H9 (cell line): ENCODE measurements at regions not wholly inside any gene's neighbourhood (a gene's known extent, or its start where the extent isn't known, plus 50 kb on each side); places are given as distances from the start of the nearest gene placed in this dataset.

Experiments used
- DNase-seq: peaks from one replicate; pipeline ENCODE4 v3.0.0-alpha.2; 2017
- H2AFZ ChIP-seq: one replicate; pipeline ENCODE4 v1.6.1; 2013; ENCODE audit warnings: mild to moderate bottlenecking, low read length, control low read depth, moderate library complexity
- H2AK5ac ChIP-seq: 2 replicates; pipeline ENCODE4 v1.6.1; 2013; ENCODE audit warnings: low read length, control low read depth, mixed read lengths; ENCODE audit not compliant: insufficient read length
- H2BK120ac ChIP-seq: one replicate; pipeline ENCODE4 v1.6.1; 2013; ENCODE audit warnings: low read depth, mild to moderate bottlenecking, low read length, control low read depth, inconsistent platforms; ENCODE audit not compliant: poor library complexity, severe bottlenecking
- H2BK12ac ChIP-seq: 2 replicates; pipeline ENCODE4 v1.6.1; 2013; ENCODE audit warnings: low read length, control low read depth, mixed read lengths, low read depth; ENCODE audit not compliant: insufficient read length
- H2BK15ac ChIP-seq: 2 replicates; pipeline ENCODE4 v1.6.1; 2013; ENCODE audit warnings: low read depth, low read length, control low read depth
- H2BK20ac ChIP-seq: one replicate; pipeline ENCODE4 v1.6.1; 2013; ENCODE audit warnings: low read depth, mild to moderate bottlenecking, low read length, control low read depth, inconsistent platforms; ENCODE audit not compliant: poor library complexity, severe bottlenecking
- H2BK5ac ChIP-seq: 2 replicates; pipeline ENCODE4 v1.6.1; 2013; ENCODE audit warnings: low read length, control low read depth, mixed read lengths; ENCODE audit not compliant: insufficient read length
- H3K14ac ChIP-seq: 2 replicates; pipeline ENCODE4 v1.6.1; 2013; ENCODE audit warnings: low read length, control low read depth; ENCODE audit not compliant: insufficient read depth
- H3K18ac ChIP-seq: 2 replicates; pipeline ENCODE4 v1.6.1; 2013; ENCODE audit warnings: low read depth, mild to moderate bottlenecking, mixed read lengths, low read length, control low read depth; ENCODE audit not compliant: insufficient read length
- H3K23ac ChIP-seq: 2 replicates; pipeline ENCODE4 v1.6.1; 2013; ENCODE audit warnings: low read length, control low read depth, mixed read lengths, low read depth; ENCODE audit not compliant: insufficient read length
- H3K23me2 ChIP-seq: 2 replicates; pipeline ENCODE4 v1.6.1; 2013; ENCODE audit warnings: low read depth, mild to moderate bottlenecking, mixed read lengths, low read length, control low read depth; ENCODE audit not compliant: insufficient read length, poor library complexity, severe bottlenecking
- H3K27ac ChIP-seq: 2 replicates; pipeline ENCODE4 v1.5.1; 2013; ENCODE audit warnings: low read length, control low read depth, mixed read lengths, low read depth; ENCODE audit not compliant: insufficient read length
- H3K27me3 ChIP-seq: 2 replicates; pipeline ENCODE4 v1.6.1; 2013; ENCODE audit warnings: low read length, control low read depth, inconsistent platforms; ENCODE audit not compliant: insufficient read depth
- H3K4ac ChIP-seq: 2 replicates; pipeline ENCODE4 v1.6.1; 2013; ENCODE audit warnings: low read depth, mild to moderate bottlenecking, control low read depth, inconsistent platforms, low read length, moderate library complexity
- H3K4me1 ChIP-seq: 2 replicates; pipeline ENCODE4 v1.6.1; 2013; ENCODE audit warnings: low read length, control low read depth, inconsistent platforms; ENCODE audit not compliant: insufficient read depth
- H3K4me2 ChIP-seq: 2 replicates; pipeline ENCODE4 v1.6.1; 2013; ENCODE audit warnings: low read length, control low read depth, mixed read lengths; ENCODE audit not compliant: insufficient read length, insufficient read depth
- H3K56ac ChIP-seq: 2 replicates; pipeline ENCODE4 v1.6.1; 2013; ENCODE audit warnings: low read depth, mild to moderate bottlenecking, mixed read lengths, low read length, control low read depth; ENCODE audit not compliant: insufficient read length
- H3K79me1 ChIP-seq: 2 replicates; pipeline ENCODE4 v1.6.1; 2013; ENCODE audit warnings: low read depth, mild to moderate bottlenecking, moderate library complexity, low read length, control low read depth, inconsistent platforms; ENCODE audit not compliant: insufficient read depth, poor library complexity, severe bottlenecking
- H3K79me2 ChIP-seq: 2 replicates; pipeline ENCODE4 v1.6.1; 2013; ENCODE audit warnings: low read length, control low read depth, inconsistent platforms; ENCODE audit not compliant: insufficient read depth
- H3K9ac ChIP-seq: 2 replicates; pipeline ENCODE4 v1.6.1; 2013; ENCODE audit warnings: low read length, control low read depth, mixed read lengths; ENCODE audit not compliant: insufficient read length; ENCODE audit errors: extremely low read depth
- H3K9me3 ChIP-seq: one replicate; pipeline ENCODE4 v1.6.1; 2013; ENCODE audit warnings: low read depth, low read length, inconsistent platforms; ENCODE audit not compliant: control insufficient read depth
- H3T11ph ChIP-seq: one replicate; pipeline ENCODE4 v1.6.1; 2013; ENCODE audit warnings: mild to moderate bottlenecking, low read length, control low read depth, inconsistent platforms
- H4K20me1 ChIP-seq: one replicate; pipeline ENCODE4 v1.6.1; 2013; ENCODE audit not compliant: control insufficient read depth, insufficient read length, insufficient read depth
- H4K5ac ChIP-seq: 2 replicates; pipeline ENCODE4 v1.6.1; 2013; ENCODE audit warnings: low read depth, mild to moderate bottlenecking, mixed read lengths, low read length, control low read depth; ENCODE audit not compliant: insufficient read length
- H4K8ac ChIP-seq: replicated peaks from 2 replicates; pipeline ENCODE4 v1.6.1; 2013; ENCODE audit warnings: low read length, control low read depth, mixed read lengths, low read depth; ENCODE audit not compliant: insufficient read length
- H4K91ac ChIP-seq: 2 replicates; pipeline ENCODE4 v1.6.1; 2013; ENCODE audit warnings: low read depth, mild to moderate bottlenecking, moderate library complexity, mixed read lengths, low read length, control low read depth; ENCODE audit not compliant: insufficient read length
- H3K27ac Mint-ChIP-seq, 3 experiments: 2 replicates in 2 of 3; 3 replicates in 1 of 3; pipeline ENCODE4 v1.8.0; 2020 to 2021; ENCODE audit warnings: mixed read lengths in 3 of 3, mild to moderate bottlenecking in 1 of 3, moderate library complexity in 1 of 3
- H3K27me3 Mint-ChIP-seq: 2 replicates; pipeline ENCODE4 v1.8.0; 2021; ENCODE audit warnings: low read depth, mild to moderate bottlenecking, moderate library complexity, mixed read lengths
- H3K36me3 Mint-ChIP-seq, 3 experiments: 2 replicates in 2 of 3; 3 replicates in 1 of 3; pipeline ENCODE4 v1.8.0; 2020 to 2021; ENCODE audit warnings: low read depth in 3 of 3, mixed read lengths in 3 of 3; ENCODE audit not compliant: insufficient read depth in 1 of 3
- H3K4me1 Mint-ChIP-seq, 2 experiments: 2 replicates each; pipeline ENCODE4 v1.8.0; 2020; ENCODE audit warnings: mixed read lengths in 2 of 2
- H3K4me3 Mint-ChIP-seq, 2 experiments: 2 replicates in 1 of 2; 3 replicates in 1 of 2; pipeline ENCODE4 v1.8.0; 2020 to 2021; ENCODE audit warnings: mild to moderate bottlenecking in 2 of 2, mixed read lengths in 2 of 2, moderate library complexity in 1 of 2
- H3K9me3 Mint-ChIP-seq, 2 experiments: 2 replicates in 1 of 2; 3 replicates in 1 of 2; pipeline ENCODE4 v1.8.0; 2020; ENCODE audit warnings: mild to moderate bottlenecking in 2 of 2, mixed read lengths in 2 of 2, moderate library complexity in 1 of 2
- WGBS: extraction: QIAGEN DNeasy Blood & Tissue Kit; methylation state at CpG from one replicate; pipeline ENCODE4 v1.1.7; 2013; ENCODE audit warnings: missing lambda C conversion rate, low lambda C conversion rate, mixed read lengths; ENCODE audit not compliant: insufficient read length; ENCODE audit errors: extremely low coverage; 5-methylcytosine and 5-hydroxymethylcytosine counted together
- TF ChIP-seq, protein P1 (sequence below): fragments of 200-600 bp; sonication (generic); conservative IDR thresholded peaks from 3 replicates; pipeline ENCODE4 v1.8.0; 2021; ENCODE audit warnings: antibody characterized with exemption, mild to moderate bottlenecking

DNA sequence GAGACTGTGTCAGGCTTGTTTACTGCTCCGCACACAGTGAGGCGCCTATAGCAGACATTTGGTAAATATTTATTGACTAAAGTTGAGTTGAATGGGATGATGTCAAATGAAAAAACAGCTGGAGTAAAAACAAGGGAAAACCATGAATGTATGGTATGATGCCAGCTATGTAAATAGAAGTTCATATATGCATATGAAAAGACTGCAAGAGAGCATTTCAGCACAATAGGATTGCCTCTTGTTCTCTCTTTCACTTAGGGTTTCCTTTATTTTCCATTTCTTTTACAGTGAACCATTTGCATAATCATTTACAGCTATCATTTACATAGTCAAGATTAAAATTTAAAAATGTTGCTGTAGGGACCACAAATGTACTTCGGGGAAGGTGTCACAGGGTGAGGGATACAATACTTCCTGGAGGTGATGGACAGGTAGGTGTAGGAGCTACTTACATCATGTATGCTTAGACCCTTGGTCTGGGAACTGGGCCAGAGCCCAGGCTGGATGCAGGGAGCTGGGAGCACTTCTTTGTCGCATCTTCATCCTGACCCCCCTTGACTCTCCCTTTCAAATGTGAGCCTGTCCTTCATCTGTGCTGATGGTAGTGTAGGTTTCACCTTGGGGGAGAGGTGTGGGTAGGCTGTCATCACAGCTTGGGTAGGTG, 113.3 kb downstream of the UTP18 start:
- H2BK15ac ChIP-seq: no peak overlapping the region
- H3K14ac ChIP-seq: no peak overlapping the region
- Mint-ChIP-seq H3K4me1 (peaks cover 36% of the 10 kb centered on the region in 2 experiments), H3K4me3 (peak overlapping the region in 1 of 2 experiments; percentile 50; a peak in 2 of 5 replicates), H3K27ac (peak overlapping the region; percentile 63 to 98 (median 95)), H3K27me3 (peaks cover 2% of the 10 kb centered on the region), H3K9me3 (peaks cover 4% of the 10 kb centered on the region in 2 experiments; a peak in 4 of 5 replicates), H3K36me3 (peaks cover 0 to 9% (median 0%) of the 10 kb centered on the region in 3 experiments; a peak in 3 of 7 replicates)
- peak; percentile 52 for DNase-seq
- no peak overlapping the region for H3K9ac ChIP-seq
- TF ChIP-seq, protein P1, sequence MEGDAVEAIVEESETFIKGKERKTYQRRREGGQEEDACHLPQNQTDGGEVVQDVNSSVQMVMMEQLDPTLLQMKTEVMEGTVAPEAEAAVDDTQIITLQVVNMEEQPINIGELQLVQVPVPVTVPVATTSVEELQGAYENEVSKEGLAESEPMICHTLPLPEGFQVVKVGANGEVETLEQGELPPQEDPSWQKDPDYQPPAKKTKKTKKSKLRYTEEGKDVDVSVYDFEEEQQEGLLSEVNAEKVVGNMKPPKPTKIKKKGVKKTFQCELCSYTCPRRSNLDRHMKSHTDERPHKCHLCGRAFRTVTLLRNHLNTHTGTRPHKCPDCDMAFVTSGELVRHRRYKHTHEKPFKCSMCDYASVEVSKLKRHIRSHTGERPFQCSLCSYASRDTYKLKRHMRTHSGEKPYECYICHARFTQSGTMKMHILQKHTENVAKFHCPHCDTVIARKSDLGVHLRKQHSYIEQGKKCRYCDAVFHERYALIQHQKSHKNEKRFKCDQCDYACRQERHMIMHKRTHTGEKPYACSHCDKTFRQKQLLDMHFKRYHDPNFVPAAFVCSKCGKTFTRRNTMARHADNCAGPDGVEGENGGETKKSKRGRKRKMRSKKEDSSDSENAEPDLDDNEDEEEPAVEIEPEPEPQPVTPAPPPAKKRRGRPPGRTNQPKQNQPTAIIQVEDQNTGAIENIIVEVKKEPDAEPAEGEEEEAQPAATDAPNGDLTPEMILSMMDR: no peak
- no peaks in the 10 kb centered on the region for H4K20me1 ChIP-seq
- H3K27ac ChIP-seq: peak overlapping the region; percentile 64
- H3T11ph ChIP-seq: no peak overlapping the region
- no peak overlapping the region for H3K4me2 ChIP-seq
- no peak overlapping the region for H3K4ac ChIP-seq
- no peak overlapping the region for H3K56ac ChIP-seq
- no peak overlapping the region for H2BK120ac ChIP-seq
- H4K91ac ChIP-seq: no peak overlapping the region
- H3K18ac ChIP-seq: no peak overlapping the region
- H2AK5ac ChIP-seq: no peak overlapping the region
- H2BK20ac ChIP-seq: no peak overlapping the region
- H3K23ac ChIP-seq: no peak overlapping the region
- H4K8ac ChIP-seq: no peak overlapping the region
- peaks cover 7% of the 10 kb centered on the region; the same call in 1 of the 2 replicates for H3K4me1 ChIP-seq
- no peaks in the 10 kb centered on the region for H3K9me3 ChIP-seq
- WGBS: no CpG with 5 or more reads among the region's 4 CpGs
- H2BK12ac ChIP-seq: no peak overlapping the region
- H2BK5ac ChIP-seq: no peak overlapping the region
- no peaks in the 10 kb centered on the region for H3K79me1 ChIP-seq
- H3K79me2 ChIP-seq: no peaks in the 10 kb centered on the region
- no peak overlapping the region for H2AFZ ChIP-seq
- no peaks in the 10 kb centered on the region for H3K23me2 ChIP-seq
- no peaks in the 10 kb centered on the region for H3K27me3 ChIP-seq
- H4K5ac ChIP-seq: no peak overlapping the region
